GM12891 (cell line): ENCODE measurements at regions not wholly inside any gene's neighbourhood (a gene's known extent, or its start where the extent isn't known, plus 50 kb on each side); places are given as distances from the start of the nearest gene placed in this dataset.

Source experiments
- DNase-seq: peaks from one replicate; pipeline ENCODE4 v3.0.0; 2011; ENCODE audit warnings: low spot score; ENCODE audit not compliant: insufficient read length
- FAIRE-seq: peaks from 2 replicates; lab custom pipeline; 2011; peaks lifted over from hg19 to GRCh38; lab: Jason Lieb, UNC
- PAX5 ChIP-seq: IDR thresholded peaks from 2 replicates; pipeline ENCODE4 v1.6.1; 2011; ENCODE audit warnings: low read length, moderate library complexity, mild to moderate bottlenecking; ENCODE audit not compliant: insufficient read depth, severe bottlenecking
- POLR2A ChIP-seq: IDR thresholded peaks from 2 replicates; pipeline ENCODE4 v1.6.1; 2011; ENCODE audit warnings: low read depth, low read length, control low read depth
- POLR2AphosphoS5 ChIP-seq: IDR thresholded peaks from 2 replicates; pipeline ENCODE4 v1.6.1; 2011; ENCODE audit warnings: low read depth, low read length, control low read depth
- POU2F2 ChIP-seq: IDR thresholded peaks from 2 replicates; pipeline ENCODE4 v1.6.1; 2011; ENCODE audit warnings: low read depth, mild to moderate bottlenecking, control low read depth, low read length, moderate library complexity
- SPI1 ChIP-seq: IDR thresholded peaks from 2 replicates; pipeline ENCODE4 v1.6.1; 2011; ENCODE audit warnings: low read depth, low read length, control low read depth
- TAF1 ChIP-seq: IDR thresholded peaks from 2 replicates; pipeline ENCODE4 v1.6.1; 2011; ENCODE audit warnings: low read depth, low read length, control low read depth

- no peak for DNase-seq
- no peak for FAIRE-seq
- TF ChIP-seq POLR2AphosphoS5 (no peak), SPI1 (no peak), PAX5 (no peak), POU2F2 (no peak), POLR2A (no peak), TAF1 (no peak)
Observed at GRCh38 chr18:7395566-7395965, 164.7 kb downstream of the LRRC30 start.

DNA sequence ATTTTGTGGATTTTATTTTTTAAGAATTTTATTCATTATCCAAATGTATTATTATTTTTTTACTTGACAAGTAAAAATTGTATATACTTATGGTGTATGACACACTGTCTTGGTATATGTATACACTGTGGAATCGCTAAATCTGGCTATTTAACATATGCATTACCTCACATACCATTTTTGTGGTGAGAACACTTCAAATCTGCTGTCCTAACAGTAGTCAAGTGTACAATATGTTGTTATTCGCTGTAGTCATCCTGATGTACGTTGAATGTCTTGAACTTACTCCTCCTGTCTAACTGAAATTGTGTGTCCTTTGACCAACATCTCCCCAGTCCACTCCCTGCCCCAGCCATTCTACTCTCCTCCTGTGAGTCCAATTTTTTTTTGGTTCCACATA lies 153.2 kb upstream of the PTPRM start:
- DNase-seq (no peak), FAIRE-seq (no peak)
- TF ChIP-seq PAX5 (no peak), TAF1 (no peak), SPI1 (no peak), POLR2AphosphoS5 (no peak), POU2F2 (no peak), POLR2A (no peak)

GRCh38 chr18:7414459-7414858 lies 152.7 kb upstream of the PTPRM start:
- FAIRE-seq = no peak

DNA sequence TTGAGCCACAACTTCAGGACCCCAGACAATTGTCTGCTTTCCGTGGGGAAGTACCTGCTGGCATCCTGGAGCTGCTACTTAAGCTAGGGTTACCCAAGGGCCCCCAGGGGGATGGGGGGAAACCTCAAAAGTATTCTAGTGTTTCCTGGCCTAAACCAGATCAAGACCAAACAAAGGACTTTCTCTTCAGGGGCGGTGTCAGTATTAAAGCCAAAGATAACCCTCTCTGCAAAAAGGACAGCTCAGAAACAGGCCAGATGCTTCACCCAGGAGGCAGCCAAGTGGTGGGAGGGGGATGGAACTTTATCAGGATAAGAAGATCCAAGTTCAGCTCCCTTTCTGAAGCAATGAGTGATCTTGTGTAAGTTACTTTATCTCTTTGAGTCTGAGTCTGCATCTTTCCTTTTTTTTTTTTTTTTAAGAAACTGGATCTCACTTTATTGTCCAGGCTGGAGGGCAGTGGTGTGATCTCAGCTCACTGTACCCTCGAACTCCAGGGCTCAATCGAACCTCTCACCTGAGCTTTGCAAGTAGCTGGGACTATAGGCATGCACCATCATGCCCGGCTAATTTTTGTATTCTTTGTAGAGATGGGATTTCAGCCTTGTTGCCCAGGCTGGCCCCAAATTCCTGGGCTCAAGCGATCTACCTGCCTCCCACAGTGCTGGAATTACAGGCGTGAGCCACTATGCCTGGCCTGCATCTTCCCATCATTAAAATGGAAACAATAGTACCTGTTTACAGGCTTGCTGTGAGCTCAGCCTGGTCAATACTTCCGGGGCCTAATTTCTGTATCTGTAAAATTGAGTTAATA lies 151.8 kb upstream of the PTPRM start:
- FAIRE-seq (no peak), DNase-seq (no peak)
- TF ChIP-seq POLR2AphosphoS5 (no peak), PAX5 (no peak), SPI1 (no peak), POU2F2 (no peak), TAF1 (no peak), POLR2A (no peak)

More at GRCh38 chr18:7414459-7414858, 152.7 kb upstream of the PTPRM start:
- TF ChIP-seq SPI1 = no peak
- no peak for TF ChIP-seq TAF1
- no peak for TF ChIP-seq POLR2AphosphoS5
- no peak for TF ChIP-seq POU2F2
- no peak for TF ChIP-seq PAX5
- no peak for TF ChIP-seq POLR2A
- no peak for DNase-seq

DNA sequence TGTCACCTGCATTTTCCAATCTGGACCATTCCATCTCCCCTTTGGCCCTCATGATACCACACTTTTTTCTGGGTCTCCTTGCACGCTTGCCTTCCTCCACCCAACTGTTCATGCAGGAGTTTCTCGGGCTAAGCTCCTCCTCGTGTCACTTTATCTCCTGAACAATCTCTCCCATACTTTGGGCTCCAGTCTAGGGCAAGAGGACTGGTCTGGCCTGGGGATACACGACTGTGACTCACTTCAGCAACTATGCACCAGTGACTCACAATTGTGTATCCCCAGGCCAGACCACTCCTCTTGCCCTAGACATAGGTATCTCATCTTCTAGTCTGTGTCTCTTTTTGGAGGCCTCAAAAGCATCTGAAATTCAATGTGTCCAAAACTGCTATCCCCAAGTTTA lies 149.4 kb upstream of the PTPRM start:
- FAIRE-seq (no peak), DNase-seq (no peak)
- TF ChIP-seq POLR2AphosphoS5 (no peak), POU2F2 (no peak), PAX5 (no peak), TAF1 (no peak), POLR2A (no peak), SPI1 (no peak)

GRCh38 chr18:7429831-7430230 lies 137.3 kb upstream of the PTPRM start:
- FAIRE-seq (no peak), DNase-seq (no peak)
- TF ChIP-seq POU2F2 (no peak), POLR2A (no peak), POLR2AphosphoS5 (no peak), SPI1 (no peak), TAF1 (no peak), PAX5 (no peak)

GRCh38 chr18:7436166-7436565 lies 130.9 kb upstream of the PTPRM start:
- FAIRE-seq = no peak

DNA sequence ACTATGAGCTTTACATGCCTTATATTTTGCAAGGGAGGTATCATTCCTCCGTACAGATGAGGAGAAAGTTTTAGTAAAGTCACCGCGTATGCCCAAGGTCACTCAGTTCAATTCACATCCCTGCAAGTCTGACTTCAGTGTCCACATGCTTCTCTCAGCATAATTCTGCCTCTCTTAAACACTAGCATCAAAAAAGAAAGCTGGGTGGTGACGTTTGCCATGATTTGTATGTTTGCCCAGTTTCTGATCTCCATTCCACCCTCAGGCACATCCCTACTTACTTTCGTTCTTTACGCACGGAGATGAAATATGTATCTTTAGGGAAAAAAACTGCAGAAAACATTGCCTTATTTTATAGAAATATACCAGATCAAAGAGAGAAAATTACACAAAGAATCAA lies 129.2 kb upstream of the PTPRM start:
- no peak for FAIRE-seq
- no peak for TF ChIP-seq SPI1
- no peak for TF ChIP-seq TAF1
- TF ChIP-seq POLR2A = no peak
- no peak for TF ChIP-seq POLR2AphosphoS5
- no peak for TF ChIP-seq POU2F2
- TF ChIP-seq PAX5 = no peak
- DNase-seq = no peak

More at GRCh38 chr18:7436166-7436565, 130.9 kb upstream of the PTPRM start:
- no peak for TF ChIP-seq PAX5
- no peak for TF ChIP-seq POLR2A
- TF ChIP-seq POLR2AphosphoS5 = no peak
- TF ChIP-seq POU2F2 = no peak
- no peak for TF ChIP-seq SPI1
- no peak for DNase-seq

DNA sequence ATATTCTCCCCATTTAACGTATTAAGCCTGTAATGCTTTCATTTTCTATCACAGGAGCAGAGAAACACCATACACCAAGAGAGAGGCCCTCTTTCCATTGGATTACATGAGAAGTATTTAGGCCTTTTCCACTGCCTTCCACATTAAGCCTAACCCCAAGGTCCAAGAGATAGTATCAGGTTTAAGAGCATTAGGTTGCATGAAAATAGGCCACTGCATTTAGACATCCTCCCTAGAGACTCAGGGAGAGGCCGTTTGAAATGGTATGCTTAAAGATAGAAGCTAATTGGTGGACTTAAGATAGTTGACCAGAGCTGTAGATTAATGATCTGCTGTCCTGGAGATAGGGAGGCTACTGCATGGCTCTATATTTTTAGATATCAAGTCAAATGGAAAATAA lies 128.5 kb upstream of the PTPRM start:
- FAIRE-seq = no peak
- DNase-seq = no peak
- TF ChIP-seq POLR2A (no peak), TAF1 (no peak), SPI1 (no peak), POLR2AphosphoS5 (no peak), POU2F2 (no peak), PAX5 (no peak)

GRCh38 chr18:7447318-7448028 lies 119.6 kb upstream of the PTPRM start:
- no peak for FAIRE-seq
- no peak for DNase-seq
- no peak for TF ChIP-seq SPI1
- TF ChIP-seq POU2F2 = no peak
- no peak for TF ChIP-seq POLR2AphosphoS5
- no peak for TF ChIP-seq POLR2A
- no peak for TF ChIP-seq PAX5
- no peak for TF ChIP-seq TAF1
